ENCODE measurements at regions not wholly inside any gene's neighbourhood (a gene's known extent, or its start where the extent isn't known, plus 50 kb on each side); places are given as distances from the start of the nearest gene placed in this dataset.
A peak's percentile ranks its signal among the peaks of the same experiment; 100 is the strongest.

GRCh38 chr12:116375278-116375842, 97.9 kb upstream of the MED13L start:
- H3K4me3 ChIP-seq (replicated peaks in 1 of 3; ENCODE audit: insufficient read depth in 1 of 3, low read depth in 2 of 3, low read length in 3 of 3), result no peak overlapping the region
- WGBS (ENCODE audit: low lambda C conversion rate), result 85% methylated on average over 9 of the region's 9 CpGs
- H2AFZ ChIP-seq (ENCODE audit: low read length), result no peak overlapping the region
- H3K9ac ChIP-seq (ENCODE audit: insufficient read depth, low read depth, low read length), result no peak overlapping the region
- ChIA-PET CTCF (ENCODE audit: low intra/inter-chr PET ratio, low total read pairs) (no interaction called here), POLR2A (no interaction called here)
- H3K79me2 ChIP-seq (ENCODE audit: insufficient read depth, low read length), result no peaks in the 10 kb centered on the region
- H3K36me3 ChIP-seq (replicated peaks in 1 of 2; ENCODE audit: control insufficient read depth in 1 of 2, insufficient read depth in 2 of 2, low read length in 2 of 2), result no peaks in the 10 kb centered on the region
- TF ChIP-seq TRIM22 (IDR thresholded peaks at IDR 0.05), result 0 out of 2 replicates have a peak, but pooled peaks have one; percentile 57
- no peak for TF ChIP-seq ATRX (CRISPR knock-in tag; IDR thresholded peaks at IDR 0.05; ENCODE audit: borderline replicate concordance)
- TF ChIP-seq SRF (IDR thresholded peaks at IDR 0.05; ENCODE audit: low read depth, low read length), result no peak
- TF ChIP-seq ISL2 (CRISPR knock-in tag; IDR thresholded peaks at IDR 0.05), result no peak
- no peak for TF ChIP-seq RAD21 (CRISPR knock-in tag; IDR thresholded peaks at IDR 0.05)
- no peak for TF ChIP-seq TBP (CRISPR knock-in tag; IDR thresholded peaks at IDR 0.05)
- TF ChIP-seq MNT (IDR thresholded peaks at IDR 0.05), result peak; percentile 86
- TF ChIP-seq ZNF275 (CRISPR knock-in tag; IDR thresholded peaks at IDR 0.05; ENCODE audit: borderline replicate concordance), result no peak
- no peak for TF ChIP-seq HNRNPLL (IDR thresholded peaks at IDR 0.05; ENCODE audit: low read depth, low read length, poor library complexity, severe bottlenecking)
- TF ChIP-seq ZBTB39 (CRISPR knock-in tag; IDR thresholded peaks at IDR 0.05), result 0 out of 2 replicates have a peak, but pooled peaks have one; percentile 27
- H3K27ac ChIP-seq (ENCODE audit: extremely low read length, insufficient read depth, low read length), result no peak overlapping the region
- in situ Hi-C loops (cut with HindIII; ENCODE audit: extremely low pct_ligation_motif_present, low pct_unique_long_range_greater_than_20kb), result no loop called here
- 0 out of 2 replicates have a peak, but pooled peaks cover 9% of the 10 kb centered on the region for H3K4me1 ChIP-seq (ENCODE audit: insufficient read depth, low read length)
- ATAC-seq (no peak), FAIRE-seq (no peak), DNase-seq (ENCODE audit: low spot score) (no peak)
- no peaks in the 10 kb centered on the region for H4K20me1 ChIP-seq (ENCODE audit: insufficient read depth, low read length)
- H3K27me3 ChIP-seq (ENCODE audit: control insufficient read depth in 1 of 2, insufficient read depth in 2 of 2, low read length in 2 of 2), result peaks cover 2 to 13% of the 10 kb centered on the region in 2 experiments; a peak in 4 of 5 replicates
- intact Hi-C loops (cut with micrococcal nuclease; ENCODE audit: unreplicated experiment), result no loop called here
- no TSS peak for BruUV-seq (replicated peaks)
- H3K4me2 ChIP-seq (ENCODE audit: low read depth, low read length), result no peak overlapping the region
- H3K9me3 ChIP-seq (ENCODE audit: low read length), result no peaks in the 10 kb centered on the region
